Smooth muscle cell (in vitro differentiated cells): ENCODE measurements at regions not wholly inside any gene's neighbourhood (a gene's known extent, or its start where the extent isn't known, plus 50 kb on each side); places are given as distances from the start of the nearest gene placed in this dataset.
"Not testable (repeated sequence)": the region's sequence is repeated elsewhere in the genome, so short reads cannot be mapped to it uniquely, and the experiment has no call there.

Experiments used
- DNase-seq: peaks from one replicate; lab custom pipeline; 2025; ENCODE audit not compliant: unreplicated experiment; lab: John Stamatoyannopoulos, UW
- H2AFZ ChIP-seq: fragments of 200-600 bp; sonication (generic); 2 replicates; pipeline ENCODE4 v1.6.0; 2016; ENCODE audit warnings: antibody characterized with exemption, low read depth, mild to moderate bottlenecking
- H3F3A ChIP-seq: fragments of 200-600 bp; sonication (generic); 2 replicates; pipeline ENCODE4 v1.6.0; 2017; ENCODE audit warnings: antibody characterized with exemption, low read depth
- H3K27ac ChIP-seq: fragments of 200-600 bp; sonication (generic); 2 replicates; pipeline ENCODE4 v1.5.1; 2016; ENCODE audit warnings: low read depth, mild to moderate bottlenecking
- H3K27me3 ChIP-seq: fragments of 200-600 bp; sonication (generic); 2 replicates; pipeline ENCODE4 v1.6.1; 2016; ENCODE audit warnings: low read depth, mild to moderate bottlenecking
- H3K36me3 ChIP-seq: fragments of 200-600 bp; sonication (generic); 2 replicates; pipeline ENCODE4 v1.5.1; 2016; ENCODE audit warnings: low read depth
- H3K4me1 ChIP-seq: fragments of 200-600 bp; sonication (generic); 2 replicates; pipeline ENCODE4 v1.5.1; 2016; ENCODE audit warnings: low read depth
- H3K4me2 ChIP-seq: fragments of 200-600 bp; sonication (generic); 2 replicates; pipeline ENCODE4 v1.6.0; 2016; ENCODE audit warnings: mild to moderate bottlenecking
- H3K4me3 ChIP-seq: fragments of 200-600 bp; sonication (generic); 2 replicates; pipeline ENCODE4 v1.5.1; 2016; ENCODE audit warnings: mild to moderate bottlenecking
- H3K79me2 ChIP-seq: fragments of 200-600 bp; sonication (generic); 2 replicates; pipeline ENCODE4 v1.6.0; 2016; ENCODE audit warnings: low read depth, mild to moderate bottlenecking
- H3K9ac ChIP-seq: fragments of 200-600 bp; sonication (generic); 2 replicates; pipeline ENCODE4 v1.6.0; 2016; ENCODE audit warnings: low read depth
- H3K9me3 ChIP-seq: fragments of 200-600 bp; sonication (generic); replicated peaks from 2 replicates; pipeline ENCODE4 v1.5.1; 2016; ENCODE audit warnings: low read depth
- H4K20me1 ChIP-seq: fragments of 200-600 bp; sonication (generic); 2 replicates; pipeline ENCODE4 v1.6.0; 2016; ENCODE audit warnings: low read depth
- WGBS: methylation state at CpG from one replicate; pipeline ENCODE4 v1.1.7; 2016; ENCODE audit warnings: low lambda C conversion rate; 5-methylcytosine and 5-hydroxymethylcytosine counted together
- TF ChIP-seq, protein P1 (sequence below): fragments of 200-600 bp; sonication (generic); IDR thresholded peaks from 2 replicates; pipeline ENCODE4 v1.5.1; 2017; ENCODE audit warnings: borderline replicate concordance, mild to moderate bottlenecking, antibody characterized with exemption; ENCODE audit not compliant: insufficient read depth, poor library complexity, severe bottlenecking

DNA sequence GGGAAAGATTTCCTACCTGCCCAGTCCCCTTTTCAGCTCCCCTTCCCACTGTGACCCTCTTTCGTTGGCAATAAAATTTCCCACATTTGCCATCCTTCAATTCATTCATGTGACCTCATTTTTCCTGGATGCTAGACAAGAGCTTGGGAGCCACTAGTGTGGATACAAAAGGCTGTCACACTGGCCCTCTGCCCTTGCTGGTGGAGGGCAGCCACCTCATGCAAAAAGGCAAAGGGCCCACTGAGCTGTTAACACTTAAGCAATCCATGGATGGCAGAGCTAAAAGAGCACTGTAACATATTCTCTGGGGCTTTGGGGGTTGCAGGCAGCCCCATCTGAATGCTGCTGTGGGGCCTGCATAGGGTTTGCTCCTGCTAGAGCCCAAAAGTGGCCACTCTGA, 315.1 kb downstream of the NEBL start:
- no peaks in the 10 kb centered on the region for H3K4me1 ChIP-seq
- H3F3A ChIP-seq = no peaks in the 10 kb centered on the region
- no peak overlapping the region for H3K9ac ChIP-seq
- H4K20me1 ChIP-seq = no peaks in the 10 kb centered on the region
- no peak overlapping the region for H3K4me2 ChIP-seq
- no peaks in the 10 kb centered on the region for H3K9me3 ChIP-seq
- no peaks in the 10 kb centered on the region for H3K27me3 ChIP-seq
- H3K36me3 ChIP-seq = no peaks in the 10 kb centered on the region
- 100% methylated on average over 1 of the region's 1 CpG for WGBS
- TF ChIP-seq, protein P1, sequence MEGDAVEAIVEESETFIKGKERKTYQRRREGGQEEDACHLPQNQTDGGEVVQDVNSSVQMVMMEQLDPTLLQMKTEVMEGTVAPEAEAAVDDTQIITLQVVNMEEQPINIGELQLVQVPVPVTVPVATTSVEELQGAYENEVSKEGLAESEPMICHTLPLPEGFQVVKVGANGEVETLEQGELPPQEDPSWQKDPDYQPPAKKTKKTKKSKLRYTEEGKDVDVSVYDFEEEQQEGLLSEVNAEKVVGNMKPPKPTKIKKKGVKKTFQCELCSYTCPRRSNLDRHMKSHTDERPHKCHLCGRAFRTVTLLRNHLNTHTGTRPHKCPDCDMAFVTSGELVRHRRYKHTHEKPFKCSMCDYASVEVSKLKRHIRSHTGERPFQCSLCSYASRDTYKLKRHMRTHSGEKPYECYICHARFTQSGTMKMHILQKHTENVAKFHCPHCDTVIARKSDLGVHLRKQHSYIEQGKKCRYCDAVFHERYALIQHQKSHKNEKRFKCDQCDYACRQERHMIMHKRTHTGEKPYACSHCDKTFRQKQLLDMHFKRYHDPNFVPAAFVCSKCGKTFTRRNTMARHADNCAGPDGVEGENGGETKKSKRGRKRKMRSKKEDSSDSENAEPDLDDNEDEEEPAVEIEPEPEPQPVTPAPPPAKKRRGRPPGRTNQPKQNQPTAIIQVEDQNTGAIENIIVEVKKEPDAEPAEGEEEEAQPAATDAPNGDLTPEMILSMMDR = no peak
- no peak overlapping the region for H3K4me3 ChIP-seq
- no peak overlapping the region for H3K27ac ChIP-seq
- H3K79me2 ChIP-seq = no peaks in the 10 kb centered on the region
- no peak overlapping the region for H2AFZ ChIP-seq
- DNase-seq = no peak

DNA sequence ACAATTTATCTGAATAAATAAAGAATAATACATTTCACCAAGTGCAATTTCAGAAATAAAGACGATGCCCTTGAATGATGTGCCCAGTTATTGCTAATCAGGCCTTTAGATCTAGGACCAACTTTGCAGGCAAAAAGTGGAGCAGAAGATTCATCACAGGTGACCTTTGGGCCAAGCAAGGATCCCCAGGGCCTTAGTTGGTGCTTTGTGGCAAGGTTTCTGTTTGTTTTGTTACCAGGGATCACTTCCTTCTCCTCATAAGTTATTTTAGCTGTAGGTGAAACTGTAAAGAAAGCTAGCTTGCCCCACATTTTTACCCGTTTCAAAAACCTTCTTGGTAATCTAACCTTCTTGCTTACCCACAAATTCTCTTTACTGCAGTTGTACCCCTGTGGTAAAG, 323.2 kb downstream of the NEBL start:
- H3K27me3 ChIP-seq = no peaks in the 10 kb centered on the region
- H3K79me2 ChIP-seq = no peaks in the 10 kb centered on the region
- DNase-seq = no peak
- no peaks in the 10 kb centered on the region for H4K20me1 ChIP-seq
- no peak overlapping the region for H3K4me2 ChIP-seq
- no peaks in the 10 kb centered on the region for H3K36me3 ChIP-seq
- WGBS = 81% methylated on average over 2 of the region's 2 CpGs
- H3F3A ChIP-seq = no peaks in the 10 kb centered on the region
- H3K9ac ChIP-seq = no peak overlapping the region
- H3K27ac ChIP-seq = no peak overlapping the region
- no peaks in the 10 kb centered on the region for H3K9me3 ChIP-seq
- H2AFZ ChIP-seq = no peak overlapping the region
- no peak overlapping the region for H3K4me3 ChIP-seq
- TF ChIP-seq, protein P1 = no peak
- H3K4me1 ChIP-seq = no peaks in the 10 kb centered on the region

DNA sequence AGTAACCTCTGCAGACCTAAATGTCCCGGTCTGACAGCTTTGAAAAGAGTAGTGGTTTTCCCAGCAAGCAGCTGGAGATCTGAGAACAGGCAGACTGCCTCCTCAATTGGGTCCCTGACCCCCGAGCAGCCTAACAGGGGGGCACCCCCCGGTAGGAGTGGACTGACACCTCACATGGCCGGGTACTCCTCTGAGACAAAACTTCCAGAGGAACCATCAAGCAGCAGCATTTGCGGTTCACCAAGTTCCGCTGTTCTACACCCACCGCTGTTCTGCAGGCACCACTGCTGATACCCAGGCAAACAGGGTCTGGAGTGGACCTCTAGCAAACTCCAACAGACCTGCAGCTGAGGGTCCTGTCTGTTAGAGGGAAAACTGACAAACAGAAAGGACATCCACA, 341.1 kb downstream of the NEBL start:
- H3K4me3 ChIP-seq, H3F3A ChIP-seq, H3K27me3 ChIP-seq, DNase-seq, H3K79me2 ChIP-seq, H3K9ac ChIP-seq, H4K20me1 ChIP-seq, H3K9me3 ChIP-seq, H3K4me2 ChIP-seq, H2AFZ ChIP-seq, H3K4me1 ChIP-seq, H3K27ac ChIP-seq, H3K36me3 ChIP-seq: not testable (repeated sequence)
- WGBS = 82% methylated on average over 7 of the region's 7 CpGs

DNA sequence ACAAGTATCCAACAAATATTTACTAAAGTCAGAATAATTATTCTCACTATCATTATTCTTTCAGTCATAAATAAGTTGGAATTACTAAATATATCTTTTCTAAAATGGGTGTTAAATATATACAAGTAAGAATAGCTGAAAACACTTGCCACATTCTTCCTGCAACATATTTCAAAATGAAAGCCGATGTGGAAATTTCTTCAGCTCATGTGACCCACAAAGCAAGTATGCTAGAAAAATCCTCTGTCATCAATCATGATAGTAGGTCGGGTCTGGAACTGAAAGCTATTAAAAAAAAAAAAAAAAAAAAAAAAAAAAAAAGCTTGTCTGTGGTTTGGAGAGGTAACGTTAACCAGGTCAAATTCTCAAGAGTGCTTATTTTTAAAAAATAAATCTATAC, 344.7 kb downstream of the NEBL start:
- Histone ChIP-seq H3K9ac (no peak overlapping the region), H3K27ac (no peak overlapping the region), H3K4me3 (no peak overlapping the region), H3K4me1 (no peaks in the 10 kb centered on the region), H3F3A (no peaks in the 10 kb centered on the region), H3K79me2 (no peaks in the 10 kb centered on the region), H3K9me3 (no peaks in the 10 kb centered on the region), H3K4me2 (no peak overlapping the region), H2AFZ (no peak overlapping the region), H3K36me3 (no peaks in the 10 kb centered on the region), H3K27me3 (no peaks in the 10 kb centered on the region), H4K20me1 (no peaks in the 10 kb centered on the region)
- TF ChIP-seq, protein P1 = no peak
- WGBS = 75% methylated on average over 3 of the region's 3 CpGs
- no peak for DNase-seq
